K562 (cell line): ENCODE measurements at regions not wholly inside any gene's neighbourhood (a gene's known extent, or its start where the extent isn't known, plus 50 kb on each side); places are given as distances from the start of the nearest gene placed in this dataset.

Source experiments
- ATAC-seq: fragments of 200-7000 bp; cut with Tn5 transposase; 3 replicates; pipeline ENCODE4 v1.9.1; 2020; ENCODE audit warnings: moderate library complexity
- BruUV-seq: library from RNA; stranded (reverse); fragments of 400-500 nt; replicated peaks from 2 replicates; lab custom pipeline; 2021; lab: Mats Ljungman, UMichigan
- CTCF ChIA-PET: fragments of 300-600 bp; formaldehyde crosslinking; extraction: SDS; loops from one replicate; lab custom pipeline; 2021; ENCODE audit warnings: low intra/inter-chr PET ratio; lab: Yijun Ruan, JAX
- POLR2A ChIA-PET: fragments of 300-600, 350-650 bp; sonication (Branson Sonifier 250); formaldehyde crosslinking; extraction: SDS; loops from one replicate; lab custom pipeline; 2021; ENCODE audit warnings: antibody characterized with exemption, inconsistent platforms; lab: Yijun Ruan, JAX
- DNase-seq, 4 experiments: peaks; one replicate each; pipeline versions ENCODE4 v3.0.0 to v3.0.0-alpha.2; 2011 to 2018; ENCODE audit warnings: low spot score in 3 of 4, mixed read lengths in 3 of 4; ENCODE audit errors: extremely low read depth in 1 of 4
- FAIRE-seq: peaks from 2 replicates; lab custom pipeline; 2011; peaks lifted over from hg19 to GRCh38; lab: Jason Lieb, UNC
- H2AFZ ChIP-seq: 2 replicates; pipeline ENCODE4 v1.6.0; 2011; ENCODE audit warnings: low read depth, low read length, control low read depth, inconsistent platforms
- H3K27ac ChIP-seq: fragments of 200-600 bp; 3 replicates; pipeline ENCODE4 v1.8.0; 2011; ENCODE audit warnings: low read depth, mild to moderate bottlenecking, control low read depth, inconsistent platforms, low read length, moderate library complexity, mixed read lengths; ENCODE audit errors: extremely low read depth
- H3K27me3 ChIP-seq, 2 experiments: fragments of 300-600 bp in 1 of 2; 2 replicates in 1 of 2; 3 replicates in 1 of 2; pipeline versions ENCODE4 v1.6.0 to v1.8.0; 2011; ENCODE audit warnings: inconsistent platforms in 2 of 2, low read length in 2 of 2, mild to moderate bottlenecking in 1 of 2, mixed read lengths in 1 of 2, moderate library complexity in 1 of 2; ENCODE audit not compliant: control insufficient read depth in 2 of 2, insufficient read depth in 2 of 2
- H3K36me3 ChIP-seq: fragments of 300-600 bp; 3 replicates; pipeline ENCODE4 v1.8.0; 2011; ENCODE audit warnings: mild to moderate bottlenecking, low read length, inconsistent platforms; ENCODE audit not compliant: control insufficient read depth, insufficient read depth
- H3K4me1 ChIP-seq, 2 experiments: fragments of 200-600 bp in 1 of 2; replicated peaks in 1 of 2; 2 replicates in 1 of 2; 3 replicates in 1 of 2; pipeline versions ENCODE4 v1.5.1 to v1.8.0; 2011; ENCODE audit warnings: inconsistent platforms in 2 of 2, low read length in 2 of 2, mild to moderate bottlenecking in 1 of 2, mixed read lengths in 1 of 2, moderate library complexity in 1 of 2; ENCODE audit not compliant: control insufficient read depth in 2 of 2, insufficient read depth in 2 of 2
- H3K4me2 ChIP-seq: 2 replicates; pipeline ENCODE4 v1.6.1; 2011; ENCODE audit warnings: low read length, control low read depth, inconsistent platforms, mixed read lengths; ENCODE audit not compliant: insufficient read depth
- H3K4me3 ChIP-seq: fragments of 200-600 bp; sonication (generic), shearing (Covaris generic); 2 replicates; pipeline ENCODE4 v1.5.1; 2016; ENCODE audit warnings: control low read depth, inconsistent platforms
- H3K79me2 ChIP-seq: fragments of 200-600 bp; 3 replicates; pipeline ENCODE4 v1.8.0; 2011; ENCODE audit warnings: low read length, inconsistent platforms; ENCODE audit not compliant: control insufficient read depth, insufficient read depth
- H3K9ac ChIP-seq, 2 experiments: 2 replicates each; pipeline versions ENCODE4 v1.6.0 to v1.6.1; 2011; ENCODE audit warnings: low read depth in 2 of 2, low read length in 2 of 2, control low read depth in 1 of 2, inconsistent platforms in 1 of 2, mild to moderate bottlenecking in 1 of 2, mixed read lengths in 1 of 2; ENCODE audit not compliant: insufficient read depth in 1 of 2
- H3K9me1 ChIP-seq: one replicate; pipeline ENCODE4 v1.6.0; 2011; ENCODE audit warnings: inconsistent platforms, mild to moderate bottlenecking, low read length, moderate library complexity; ENCODE audit not compliant: control insufficient read depth, insufficient read depth
- H3K9me3 ChIP-seq: replicated peaks from 2 replicates; pipeline ENCODE4 v1.5.1; 2011; ENCODE audit warnings: low read depth, low read length, inconsistent platforms; ENCODE audit not compliant: control insufficient read depth, insufficient read depth
- H4K20me1 ChIP-seq: replicated peaks from 2 replicates; pipeline ENCODE4 v1.6.1; 2011; ENCODE audit warnings: low read length, inconsistent platforms, mixed read lengths; ENCODE audit not compliant: control insufficient read depth, insufficient read depth
- DDX20 ChIP-seq: fragments of 450-650 bp; IDR thresholded peaks from 2 replicates; pipeline ENCODE4 v1.6.1; 2016; ENCODE audit warnings: missing genetic modification characterization, low read depth, mild to moderate bottlenecking, missing compliant biosample characterization, moderate library complexity
- ERF ChIP-seq: fragments of 450-650 bp; formaldehyde crosslinking; IDR thresholded peaks from 2 replicates; pipeline ENCODE4 v1.4.0; 2020; ENCODE audit warnings: mild to moderate bottlenecking, mixed read lengths
- HDAC1 ChIP-seq, 2 experiments: fragments of 450-650 bp; IDR thresholded peaks; 2 replicates each; pipeline ENCODE4 v1.6.1; 2016 to 2017; ENCODE audit warnings: inconsistent platforms in 1 of 2, mild to moderate bottlenecking in 1 of 2, moderate library complexity in 1 of 2
- HSF4 ChIP-seq: fragments of 250-450 bp; sonication (Bioruptor Pico); IDR thresholded peaks from 2 replicates; pipeline ENCODE4 v2.1.2; 2022; ENCODE audit warnings: mild to moderate bottlenecking, moderate library complexity, borderline replicate concordance
- MIER1 ChIP-seq: fragments of 450-650 bp; IDR thresholded peaks from 2 replicates; pipeline ENCODE4 v1.6.1; 2016; ENCODE audit warnings: antibody characterized with exemption, mild to moderate bottlenecking, low read depth
- MTA2 ChIP-seq: fragments of 450-650 bp; IDR thresholded peaks from 2 replicates; pipeline ENCODE4 v1.6.1; 2016; ENCODE audit warnings: low read depth
- POLR2G ChIP-seq: fragments of 200-400 bp; formaldehyde crosslinking; IDR thresholded peaks from 2 replicates; pipeline ENCODE4 v1.6.1; 2017; ENCODE audit warnings: low read depth, mild to moderate bottlenecking, antibody characterized with exemption, low read length, moderate library complexity
- PURB ChIP-seq: sonication (generic); formaldehyde crosslinking; IDR thresholded peaks from 2 replicates; pipeline ENCODE4 v1.9.0; 2021; ENCODE audit warnings: low read depth, mild to moderate bottlenecking, missing genetic modification reagents
- RBBP5 ChIP-seq: fragments of 200-600 bp; sonication (generic); IDR thresholded peaks from 2 replicates; pipeline ENCODE4 v1.6.1; 2012; ENCODE audit warnings: borderline replicate concordance, mild to moderate bottlenecking, low read length, control low read depth, inconsistent platforms; ENCODE audit not compliant: insufficient read depth, poor library complexity, severe bottlenecking
- RBM22 ChIP-seq: fragments of 200-400 bp; formaldehyde crosslinking; IDR thresholded peaks from 2 replicates; pipeline ENCODE4 v1.6.1; 2018; ENCODE audit warnings: low read length, low read depth; ENCODE audit not compliant: poor library complexity, severe bottlenecking
- WGBS: fragments of 100-300 bp; shearing (Covaris generic); methylation state at CpG from one replicate; pipeline ENCODE4 v1.1.6; 2016; ENCODE audit warnings: low coverage, mixed read lengths; ENCODE audit not compliant: insufficient coverage; ENCODE audit errors: missing lambda C conversion rate; 5-methylcytosine and 5-hydroxymethylcytosine counted together
- in situ Hi-C: fragments of 300-500 bp; cut with MboI; formaldehyde crosslinking; loops from 4 replicates; pipeline ENCODE4 v1.15.0; 2018; ENCODE audit warnings: inconsistent platforms, mixed read lengths
- intact Hi-C: fragments of 100-400 bp; cut with micrococcal nuclease; formaldehyde crosslinking; loops from 2 replicates; pipeline ENCODE4 v1.14.2; 2022

- no peaks in the 10 kb centered on the region for H3K27me3 ChIP-seq
- DNase-seq (no peak), FAIRE-seq (no peak), ATAC-seq (no peak)
- no peak overlapping the region for H3K9ac ChIP-seq
- no peak overlapping the region for H3K27ac ChIP-seq
- H2AFZ ChIP-seq = no peak overlapping the region
- CTCF ChIA-PET = no interaction called here
- no peaks in the 10 kb centered on the region for H3K9me1 ChIP-seq
- H3K9me3 ChIP-seq = no peaks in the 10 kb centered on the region
- TF ChIP-seq HSF4 (CRISPR knock-in tag) (no peak), RBM22 (no peak), MIER1 (no peak), PURB (CRISPR knock-in tag) (no peak), ERF (CRISPR knock-in tag) (no peak), DDX20 (tag) (no peak), HDAC1 (IDR thresholded peaks at IDR 0.05) (no peak), POLR2G (no peak), MTA2 (no peak), RBBP5 (no peak)
- no peaks in the 10 kb centered on the region for H3K36me3 ChIP-seq
- in situ Hi-C loops = no loop called here
- intact Hi-C loops = no loop called here
- no peaks in the 10 kb centered on the region for H3K79me2 ChIP-seq
- BruUV-seq = no TSS peak
- WGBS = 7% methylated on average over 2 of the region's 2 CpGs
- no peaks in the 10 kb centered on the region for H3K4me1 ChIP-seq
- H4K20me1 ChIP-seq = no peaks in the 10 kb centered on the region
- no peak overlapping the region for H3K4me2 ChIP-seq
- H3K4me3 ChIP-seq = no peak overlapping the region
- POLR2A ChIA-PET = no interaction called here
Measured at GRCh38 chr20:11094711-11095110, 420.9 kb upstream of the JAG1 start.
